HEK293T (cell line): ENCODE measurements at regions not wholly inside any gene's neighbourhood (a gene's known extent, or its start where the extent isn't known, plus 50 kb on each side); places are given as distances from the start of the nearest gene placed in this dataset.
"Not testable (repeated sequence)": the region's sequence is repeated elsewhere in the genome, so short reads cannot be mapped to it uniquely, and the experiment has no call there.

Source experiments
- CTCF ChIA-PET: fragments of 350-600 bp; formaldehyde crosslinking; extraction: SDS; loops from one replicate; lab custom pipeline; 2021; ENCODE audit warnings: antibody characterized with exemption, inconsistent platforms; lab: Yijun Ruan, JAX
- POLR2A ChIA-PET: fragments of 350-600 bp; formaldehyde crosslinking; extraction: SDS; loops from one replicate; lab custom pipeline; 2020; ENCODE audit warnings: antibody characterized with exemption, inconsistent platforms; lab: Yijun Ruan, JAX
- DNase-seq: peaks from one replicate; pipeline ENCODE4 v3.0.0; 2012; ENCODE audit warnings: mixed read lengths; ENCODE audit errors: extremely low spot score
- ARNT ChIP-seq: fragments of 450-650 bp; IDR thresholded peaks from 2 replicates; pipeline ENCODE4 v1.6.1; 2017; ENCODE audit warnings: mild to moderate bottlenecking
- BHLHE40 ChIP-seq: fragments of 450-650 bp; IDR thresholded peaks from 2 replicates; pipeline ENCODE4 v1.6.1; 2016; ENCODE audit warnings: mild to moderate bottlenecking, moderate library complexity, borderline replicate concordance
- CTBP1 ChIP-seq: fragments of 450-650 bp; IDR thresholded peaks from 2 replicates; pipeline ENCODE4 v1.6.1; 2016; ENCODE audit warnings: borderline replicate concordance
- ELF4 ChIP-seq: fragments of 450-650 bp; IDR thresholded peaks from 2 replicates; pipeline ENCODE4 v1.6.1; 2017; ENCODE audit warnings: antibody characterized with exemption
- FOXA1 ChIP-seq: fragments of 450-650 bp; IDR thresholded peaks from 2 replicates; pipeline ENCODE4 v1.6.1; 2016; ENCODE audit warnings: mild to moderate bottlenecking
- FOXK2 ChIP-seq: fragments of 450-650 bp; IDR thresholded peaks from 2 replicates; pipeline ENCODE4 v1.6.1; 2016; ENCODE audit warnings: mild to moderate bottlenecking
- FOXM1 ChIP-seq: fragments of 450-650 bp; IDR thresholded peaks from 2 replicates; pipeline ENCODE4 v1.6.1; 2017; ENCODE audit warnings: mild to moderate bottlenecking, borderline replicate concordance
- HDGF ChIP-seq: fragments of 450-650 bp; IDR thresholded peaks from 2 replicates; pipeline ENCODE4 v1.6.1; 2017; ENCODE audit warnings: antibody characterized with exemption, borderline replicate concordance
- L3MBTL2 ChIP-seq: fragments of 450-650 bp; conservative IDR thresholded peaks from 2 replicates; pipeline ENCODE4 v1.6.1; 2016; ENCODE audit warnings: mild to moderate bottlenecking
- LEF1 ChIP-seq: fragments of 450-650 bp; IDR thresholded peaks from 2 replicates; pipeline ENCODE4 v1.6.1; 2017; ENCODE audit warnings: mild to moderate bottlenecking, borderline replicate concordance
- NFRKB ChIP-seq: fragments of 450-650 bp; IDR thresholded peaks from 2 replicates; pipeline ENCODE4 v1.6.1; 2016; ENCODE audit warnings: mild to moderate bottlenecking, moderate library complexity
- PKNOX1 ChIP-seq: fragments of 450-650 bp; IDR thresholded peaks from 2 replicates; pipeline ENCODE4 v1.6.1; 2016
- SP1 ChIP-seq: fragments of 450-650 bp; IDR thresholded peaks from 2 replicates; pipeline ENCODE4 v1.6.1; 2017
- SUZ12 ChIP-seq: fragments of 450-650 bp; IDR thresholded peaks from 2 replicates; pipeline ENCODE4 v1.6.1; 2016; ENCODE audit warnings: mild to moderate bottlenecking
- TARDBP ChIP-seq: fragments of 450-650 bp; IDR thresholded peaks from 2 replicates; pipeline ENCODE4 v1.6.1; 2016
- ZNF384 ChIP-seq: fragments of 450-650 bp; IDR thresholded peaks from 2 replicates; pipeline ENCODE4 v1.6.1; 2016

GRCh38 chr2:163044114-163044513, 205.5 kb upstream of the KCNH7 start:
- TF ChIP-seq FOXK2 (no peak), SUZ12 (no peak), ZNF384 (no peak), PKNOX1 (no peak), ARNT (no peak), TARDBP (no peak), FOXM1 (no peak), SP1 (no peak), ELF4 (no peak), NFRKB (no peak)
- ChIA-PET POLR2A (no interaction called here), CTCF (no interaction called here)
- DNase-seq = no peak

GRCh38 chr2:163043201-163043600, 204.6 kb upstream of the KCNH7 start:
- no peak for TF ChIP-seq HDGF
- no peak for TF ChIP-seq TARDBP
- TF ChIP-seq PKNOX1 = no peak
- TF ChIP-seq BHLHE40 = no peak
- no peak for TF ChIP-seq L3MBTL2
- TF ChIP-seq FOXK2 = no peak
- TF ChIP-seq FOXA1 = no peak
- CTCF ChIA-PET = no interaction called here
- POLR2A ChIA-PET = no interaction called here
- DNase-seq = no peak

- CTCF ChIA-PET = no interaction called here
These were observed 200.7 kb upstream of the KCNH7 start for GRCh38 chr2:163039266-163039665.

GRCh38 chr2:163028807-163029206, 190.2 kb upstream of the KCNH7 start:
- ChIA-PET CTCF (no interaction called here), POLR2A (no interaction called here)
- TF ChIP-seq TARDBP (no peak), ZNF384 (no peak), HDGF (no peak), LEF1 (no peak), ELF4 (no peak), FOXA1 (no peak), SUZ12 (no peak), PKNOX1 (no peak), FOXK2 (no peak), BHLHE40 (no peak), NFRKB (no peak), SP1 (no peak), FOXM1 (no peak), ARNT (no peak), L3MBTL2 (no peak), CTBP1 (no peak)
- DNase-seq = no peak

More at GRCh38 chr2:163039266-163039665, 200.7 kb upstream of the KCNH7 start:
- POLR2A ChIA-PET = no interaction called here
- no peak for DNase-seq
- TF ChIP-seq CTBP1 (no peak), L3MBTL2 (no peak), HDGF (no peak), SUZ12 (no peak), FOXM1 (no peak), PKNOX1 (no peak)

GRCh38 chr2:163026136-163026775, 187.7 kb upstream of the KCNH7 start:
- CTCF ChIA-PET, POLR2A ChIA-PET, DNase-seq: not testable (repeated sequence)

GRCh38 chr2:163016882-163017281, 178.3 kb upstream of the KCNH7 start:
- POLR2A ChIA-PET, DNase-seq, CTCF ChIA-PET: not testable (repeated sequence)

- CTCF ChIA-PET = no interaction called here
- TF ChIP-seq L3MBTL2 (no peak), LEF1 (no peak), FOXK2 (no peak), SP1 (no peak), FOXA1 (no peak), ZNF384 (no peak), SUZ12 (no peak), NFRKB (no peak), TARDBP (no peak), BHLHE40 (no peak), CTBP1 (no peak), HDGF (no peak), FOXM1 (no peak), ELF4 (no peak), PKNOX1 (no peak), ARNT (no peak)
- POLR2A ChIA-PET = no interaction called here
- no peak for DNase-seq
These were observed 172.4 kb upstream of the KCNH7 start for GRCh38 chr2:163011000-163011399.
